ENCODE measurements at regions not wholly inside any gene's neighbourhood (a gene's known extent, or its start where the extent isn't known, plus 50 kb on each side); places are given as distances from the start of the nearest gene placed in this dataset.
"Not testable (repeated sequence)": the region's sequence is repeated elsewhere in the genome, so short reads cannot be mapped to it uniquely, and the experiment has no call there.

DNA sequence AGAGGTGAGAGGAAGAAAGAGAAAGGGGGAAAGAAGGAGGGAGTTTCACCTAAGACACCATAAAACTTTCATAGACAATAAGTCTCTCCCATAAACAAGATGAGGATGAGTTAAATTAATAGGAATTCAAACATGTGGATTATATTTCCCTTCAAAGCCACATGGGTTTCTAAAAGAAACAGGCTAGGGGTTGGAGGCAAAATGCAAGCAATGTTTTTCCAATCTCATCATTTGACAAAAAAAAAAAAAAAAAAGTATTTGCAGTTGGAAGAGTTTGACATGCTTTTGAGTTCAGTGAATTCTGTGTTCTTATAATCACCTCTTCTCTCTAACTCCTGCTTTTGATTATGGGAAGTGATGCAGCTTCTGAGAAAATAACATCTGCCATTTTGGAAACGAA lies 186.1 kb upstream of the ADRA1D start:
- DNase-seq = no peak

DNA sequence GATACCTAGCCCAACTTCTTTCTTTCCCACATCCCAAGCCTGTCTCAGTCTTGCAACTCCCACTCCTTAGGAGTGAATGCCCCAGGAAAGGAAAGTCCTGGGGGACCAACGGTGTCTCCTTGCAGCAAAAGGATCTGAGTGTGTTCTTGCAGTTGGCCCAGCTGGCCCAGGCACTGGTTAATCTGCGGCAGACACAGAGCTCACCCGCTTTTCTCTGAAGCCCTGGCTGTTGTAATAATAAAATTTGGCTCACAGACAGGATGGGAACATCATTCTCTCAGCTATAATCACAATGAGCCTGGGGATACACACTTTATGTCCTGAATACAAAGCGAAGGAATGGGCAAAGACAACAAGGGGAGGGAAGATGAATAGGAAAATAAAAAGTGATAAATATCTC lies 185.6 kb upstream of the ADRA1D start:
- no peak for DNase-seq

DNA sequence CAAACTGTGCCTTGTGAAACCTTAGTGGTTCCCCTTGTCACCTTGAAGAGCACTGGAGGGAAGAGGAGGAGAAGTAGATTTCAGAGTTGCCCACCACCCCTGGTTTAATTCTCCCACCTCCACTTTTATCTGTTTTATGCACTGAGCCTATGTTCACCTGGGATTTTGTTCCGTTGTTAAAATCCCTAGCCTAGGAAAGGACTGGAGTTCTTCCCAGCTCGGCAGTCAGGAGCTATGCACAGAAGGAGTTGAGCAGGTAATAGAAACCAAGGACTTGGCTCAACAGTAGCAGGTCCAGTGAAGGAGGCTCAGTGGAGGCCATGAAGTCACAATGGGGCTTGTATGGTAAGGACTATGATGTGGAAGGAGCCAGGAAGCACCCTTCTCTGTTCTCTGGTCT lies 182.4 kb upstream of the ADRA1D start:
- no peak for DNase-seq

DNA sequence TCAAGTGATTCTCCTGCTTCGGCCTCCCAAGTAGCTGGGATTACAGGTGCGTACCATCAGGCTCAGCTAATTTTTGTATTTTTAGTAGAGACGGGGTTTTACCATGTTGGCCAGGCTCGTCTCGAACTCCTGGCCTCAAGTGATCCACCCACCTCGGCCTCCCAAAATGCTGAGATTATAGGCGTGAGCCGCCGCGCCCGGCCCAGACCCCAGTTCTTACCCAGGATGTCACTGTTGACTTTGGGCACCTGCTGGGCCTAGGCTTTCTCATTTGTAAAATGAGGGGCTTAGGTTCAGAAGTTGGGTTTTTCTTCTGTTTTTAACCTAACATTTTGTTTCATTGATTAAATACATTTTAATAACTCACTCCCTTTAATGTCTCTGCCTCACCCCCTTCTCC lies 181.7 kb upstream of the ADRA1D start:
- not testable (repeated sequence) for DNase-seq

DNA sequence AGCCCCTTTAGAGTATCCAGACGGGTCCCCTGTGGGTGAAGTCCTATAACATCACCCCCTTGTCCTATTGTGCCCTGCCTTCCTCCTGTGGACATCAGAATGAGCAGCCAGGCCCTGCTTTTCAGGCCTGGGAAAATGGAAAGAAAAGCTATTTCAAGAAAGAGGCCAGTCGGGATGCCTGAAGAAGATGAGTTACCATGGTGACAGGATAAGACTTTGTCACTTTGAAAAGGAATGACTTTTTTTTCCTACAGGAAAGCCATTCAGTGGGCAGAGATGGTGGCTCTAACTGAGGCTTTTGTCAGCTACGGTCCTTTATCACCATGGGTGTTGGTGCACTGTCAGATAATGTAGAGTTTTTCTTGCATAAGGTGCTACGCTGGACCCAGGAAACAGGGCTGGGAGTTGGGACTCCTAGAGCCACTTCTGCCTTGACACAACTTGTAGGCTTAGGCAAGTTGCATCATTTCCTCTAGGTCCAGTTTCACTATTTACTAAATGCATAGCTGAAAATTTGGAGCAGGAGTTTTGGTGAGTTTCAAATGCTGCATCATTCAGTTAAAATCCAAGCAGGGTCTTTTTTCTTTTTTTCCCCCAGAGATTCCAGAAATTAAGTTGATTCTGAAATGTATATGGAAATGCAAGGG lies 179.0 kb upstream of the ADRA1D start:
- DNase-seq = no peak

DNA sequence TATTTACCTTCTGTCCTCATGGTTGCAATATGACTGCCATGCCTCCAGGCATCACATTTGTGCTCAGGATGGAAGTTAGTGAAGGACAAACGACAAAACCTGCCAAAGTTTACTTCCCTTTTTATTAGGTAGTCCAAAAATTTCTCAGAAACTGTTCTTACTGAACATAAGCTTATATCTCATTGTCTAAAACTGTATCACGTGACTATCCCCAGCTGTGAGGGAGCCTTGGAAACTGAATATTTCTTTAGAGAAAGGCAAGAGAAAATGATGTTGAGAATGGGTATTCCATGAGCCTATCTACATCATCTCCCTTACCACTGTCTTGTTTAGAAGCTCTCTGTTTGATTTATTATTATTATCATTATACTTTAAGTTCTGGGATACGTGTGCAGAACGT lies 169.1 kb upstream of the ADRA1D start:
- DNase-seq = no peak

DNA sequence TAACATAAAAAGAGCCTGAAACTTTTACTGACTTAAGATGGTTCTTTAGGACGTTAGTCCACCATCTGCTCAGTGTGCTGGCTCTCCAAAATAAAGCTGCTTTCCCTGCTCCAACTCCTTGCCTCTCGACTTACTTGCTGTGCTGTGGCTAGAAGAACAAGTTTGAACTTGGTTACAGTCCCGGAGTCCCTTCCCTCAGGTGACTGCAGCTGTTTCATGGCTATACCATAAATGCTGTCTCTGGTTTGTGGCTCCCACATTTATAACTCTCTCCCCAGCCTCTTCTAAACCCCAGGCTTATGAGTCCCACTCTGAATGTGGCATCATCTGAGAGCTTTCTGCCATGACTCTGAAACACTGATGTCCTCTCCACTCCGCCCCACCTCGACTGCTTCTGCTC lies 166.2 kb upstream of the ADRA1D start:
- no peak for DNase-seq

DNA sequence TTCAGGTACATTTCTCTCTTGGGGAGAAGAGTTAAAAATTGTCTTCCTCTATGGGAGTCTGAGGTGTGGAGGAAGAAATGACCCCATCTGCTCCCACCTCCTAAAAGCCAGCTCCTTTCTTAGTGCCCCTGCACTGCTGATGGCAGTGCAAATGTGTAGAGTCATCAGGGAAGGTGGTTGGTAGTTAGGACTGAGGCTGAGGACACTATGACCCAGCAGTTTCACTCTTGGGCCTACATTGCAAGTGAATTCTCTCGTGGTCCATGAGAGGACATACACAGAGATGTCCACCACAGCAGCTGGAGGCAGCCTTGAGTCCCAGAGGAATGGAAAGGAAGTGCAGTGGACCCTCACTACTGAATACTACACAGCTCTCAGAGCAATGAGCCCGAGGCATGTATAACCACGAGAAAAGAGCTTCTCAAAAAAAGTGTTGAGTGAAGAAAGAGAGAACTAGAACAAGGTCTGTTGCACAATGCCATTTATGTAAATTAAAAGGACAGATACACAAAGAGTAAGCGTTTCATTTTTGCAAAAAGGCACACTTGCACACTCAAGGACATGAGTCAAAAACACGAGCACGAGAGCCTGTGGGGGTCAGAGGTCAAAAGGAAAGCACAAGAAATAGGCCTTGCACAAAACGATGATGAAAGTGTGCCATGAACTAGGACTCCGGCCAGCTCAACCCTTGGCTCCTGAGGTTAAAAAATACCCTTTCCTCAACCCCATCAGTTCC lies 164.4 kb upstream of the ADRA1D start:
- no peak for DNase-seq

DNA sequence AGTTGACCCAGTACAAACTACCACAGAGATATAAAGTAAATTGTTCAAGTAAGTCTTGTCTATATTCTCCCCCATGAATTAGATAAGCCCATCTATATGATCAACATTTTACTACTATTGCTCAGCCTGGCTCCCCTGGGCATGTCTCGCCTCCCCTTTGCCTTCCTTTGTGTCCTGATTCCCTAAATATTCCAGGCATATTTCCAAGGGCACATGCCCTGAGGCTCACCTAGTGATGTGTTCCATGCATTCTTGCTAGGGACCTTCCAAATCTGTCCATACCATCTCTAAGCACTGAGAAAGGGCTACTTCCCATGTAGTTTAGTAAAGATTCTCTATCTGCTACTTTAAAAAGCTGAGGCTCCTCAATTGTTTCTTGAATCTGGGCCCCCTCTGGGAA lies 163.1 kb upstream of the ADRA1D start:
- no peak for DNase-seq

DNA sequence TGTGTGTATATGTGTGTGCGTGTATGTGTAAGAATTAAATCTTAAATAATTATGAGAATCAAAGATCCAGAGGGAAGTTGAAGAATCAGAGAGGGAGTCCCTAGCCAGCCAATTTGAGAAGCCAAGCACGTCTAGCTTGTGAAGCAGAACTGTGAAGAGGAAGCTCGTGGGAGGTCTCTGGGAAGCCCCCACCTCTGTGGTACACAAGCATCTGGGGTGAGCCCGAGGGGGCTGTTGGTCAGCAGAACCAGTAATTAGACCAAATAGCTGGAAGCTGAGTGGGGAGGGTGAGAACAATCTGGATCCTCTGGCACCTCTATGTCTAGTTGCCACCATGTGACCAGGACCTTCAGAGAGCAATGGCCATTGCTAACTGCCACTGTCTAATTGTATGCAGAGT lies 162.7 kb upstream of the ADRA1D start:
- DNase-seq = no peak

DNA sequence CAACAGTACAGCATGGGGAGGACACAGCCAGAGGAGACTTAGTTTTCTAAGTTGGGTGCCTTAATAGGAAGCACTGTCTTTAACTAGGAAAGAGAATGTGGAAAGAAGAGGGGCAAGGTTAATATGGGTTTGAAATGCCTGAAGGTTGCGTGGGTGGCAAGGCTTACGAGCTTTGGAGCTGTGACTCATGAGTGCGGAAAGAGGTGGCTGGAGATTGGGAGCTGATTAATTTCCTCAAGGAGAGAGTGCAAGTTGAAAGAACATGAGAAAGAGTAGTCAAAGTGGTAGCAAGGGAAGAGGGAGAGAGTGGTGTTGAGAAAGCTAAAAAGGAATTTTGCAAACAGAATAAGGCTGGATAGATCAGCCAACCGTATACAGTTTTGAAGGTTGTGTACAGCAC lies 157.5 kb upstream of the ADRA1D start:
- no peak for DNase-seq

DNA sequence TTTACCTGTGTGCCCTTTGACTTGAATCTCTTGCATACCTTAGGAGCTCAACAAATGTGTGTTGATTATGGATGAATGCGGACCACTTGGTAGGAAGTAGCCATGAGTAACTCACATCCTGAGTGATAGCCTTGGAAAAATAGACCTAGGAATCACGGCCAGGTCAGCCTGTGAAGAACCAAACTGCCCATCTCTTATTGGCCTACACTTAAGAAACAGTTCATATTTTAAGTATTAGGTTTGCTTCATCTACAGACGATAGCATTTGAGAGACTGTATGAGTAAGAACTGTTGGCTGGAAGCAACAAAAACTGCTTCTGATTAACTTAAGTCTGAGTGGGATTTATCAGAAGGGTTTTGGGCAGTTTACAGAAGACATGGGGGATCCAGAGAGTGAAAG lies 152.5 kb upstream of the ADRA1D start:
- no peak for DNase-seq

DNA sequence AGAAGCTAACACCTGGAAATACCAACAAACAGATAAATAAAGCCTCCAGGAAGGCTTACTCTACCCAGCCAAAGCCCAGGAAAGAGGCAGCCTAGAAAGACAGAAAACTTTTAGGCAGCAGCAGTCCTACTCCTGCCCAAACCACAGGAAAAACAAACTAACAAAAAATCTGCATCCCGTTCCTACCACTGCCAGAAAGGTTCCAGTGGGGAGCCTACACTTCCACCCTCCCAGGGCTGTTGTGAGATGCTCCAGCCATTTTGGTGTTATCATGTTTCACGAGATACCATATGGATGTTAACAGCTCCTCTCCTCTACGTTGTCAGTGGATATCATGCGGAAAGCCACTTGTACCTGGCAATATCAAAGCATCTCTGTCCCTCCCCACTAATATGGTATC lies 135.9 kb upstream of the ADRA1D start:
- no peak for DNase-seq

DNA sequence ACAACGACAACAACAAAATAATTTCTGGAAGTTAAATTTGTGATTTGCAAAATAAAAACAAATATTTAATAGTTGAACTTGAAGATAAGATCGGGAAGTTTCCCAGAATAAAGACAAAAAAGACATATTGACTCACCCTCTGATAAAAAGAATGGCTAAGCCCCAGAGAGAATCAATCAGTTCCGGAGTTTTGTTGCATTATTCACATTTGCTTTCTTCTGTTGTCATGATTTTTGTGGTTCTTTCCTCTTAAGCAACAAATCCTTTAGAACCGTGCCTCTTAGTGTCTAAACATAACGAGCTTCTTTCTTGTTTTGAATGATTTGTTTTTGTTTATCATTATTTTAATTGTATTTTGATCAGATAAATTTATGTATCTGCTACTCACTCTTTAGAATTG lies 134.9 kb upstream of the ADRA1D start:
- no peak for DNase-seq

DNA sequence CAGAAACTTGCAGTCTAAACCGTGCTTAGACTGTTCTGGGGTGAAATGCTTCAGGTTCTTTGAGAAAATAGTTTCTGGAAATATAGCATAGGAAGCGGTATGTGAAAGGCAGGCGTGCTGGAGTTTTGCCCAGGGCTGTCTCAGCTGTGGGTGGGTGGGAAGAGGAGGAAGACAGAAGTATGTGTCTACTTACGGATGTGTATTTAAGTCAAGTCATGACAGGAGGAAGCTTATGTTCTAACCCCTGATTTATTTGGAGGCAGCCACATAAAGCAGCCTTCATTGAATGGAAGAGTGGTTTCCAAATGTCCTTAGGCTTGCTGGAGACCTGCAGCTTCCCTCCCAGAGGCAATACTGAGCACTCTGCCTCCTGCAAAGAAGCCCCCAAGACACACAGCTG lies 126.8 kb upstream of the ADRA1D start:
- DNase-seq = peak; percentile 54

DNA sequence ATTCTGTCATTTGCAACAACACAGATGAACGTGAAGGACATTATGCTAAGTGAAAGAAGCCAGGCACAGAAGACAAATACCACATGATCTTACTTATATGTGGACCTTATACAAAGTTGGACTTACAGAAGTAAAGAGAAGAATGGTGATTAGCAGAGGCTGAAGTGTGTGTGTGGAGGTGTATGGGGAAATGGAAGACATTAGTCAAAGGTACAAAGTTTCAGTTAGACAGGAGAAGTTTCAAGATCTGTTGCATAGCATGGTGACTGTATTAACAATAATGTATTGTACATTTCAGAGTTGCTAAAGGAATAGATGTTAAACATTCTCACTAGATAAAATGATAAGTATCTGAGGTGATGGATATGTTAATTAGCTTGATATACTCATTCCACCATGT lies 124.4 kb upstream of the ADRA1D start:
- no peak for DNase-seq

DNA sequence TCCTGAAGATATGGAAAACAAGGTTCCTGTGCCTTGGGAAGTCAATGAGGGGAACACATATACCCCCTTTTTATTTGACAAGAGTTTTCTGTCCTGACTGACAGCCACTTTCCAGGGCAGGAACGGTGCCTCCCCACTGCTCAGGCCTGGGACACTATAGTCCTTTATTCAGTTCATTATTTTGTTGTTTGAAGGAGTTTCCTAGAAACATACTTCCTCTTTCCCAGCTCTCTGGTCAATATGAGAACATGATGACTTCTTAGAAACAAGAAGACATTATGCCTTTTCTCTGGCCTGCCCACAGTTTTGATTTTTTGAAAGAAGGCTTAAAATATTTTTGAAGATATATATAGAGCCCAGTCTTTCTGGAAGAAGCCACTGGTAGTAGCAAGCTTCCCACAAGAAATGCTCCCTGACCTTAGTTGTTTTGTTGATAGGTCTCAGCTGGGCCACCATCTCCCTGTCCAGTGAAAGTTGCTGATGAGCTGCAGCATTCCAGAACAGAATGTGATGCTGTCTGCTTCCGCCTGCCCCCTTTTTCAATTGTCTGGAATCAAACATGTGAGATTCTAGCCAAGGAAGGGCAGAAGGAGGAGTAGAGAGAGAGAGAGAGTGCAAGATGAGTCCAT lies 122.7 kb upstream of the ADRA1D start:
- peak; percentile 57 for DNase-seq

DNA sequence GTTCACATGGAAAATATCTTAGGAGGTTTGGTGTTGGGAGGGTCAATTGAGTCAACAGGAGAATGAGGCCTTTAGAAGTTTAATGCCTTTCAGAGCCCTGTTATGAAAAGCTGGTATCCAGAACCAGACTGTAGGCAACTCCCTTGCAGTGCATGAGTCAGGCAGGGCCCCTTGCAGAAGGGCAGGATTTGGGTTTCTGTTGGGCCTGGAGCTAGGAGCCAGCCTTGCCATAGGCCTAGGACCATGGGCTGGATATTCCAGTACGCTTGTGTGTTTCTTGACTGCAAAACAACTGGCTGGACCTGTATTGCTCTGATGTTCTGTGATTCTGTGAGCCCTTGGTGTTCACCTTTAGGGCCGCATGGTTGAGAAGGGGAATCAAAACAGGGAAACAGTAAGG lies 121.8 kb upstream of the ADRA1D start:
- DNase-seq = no peak

DNA sequence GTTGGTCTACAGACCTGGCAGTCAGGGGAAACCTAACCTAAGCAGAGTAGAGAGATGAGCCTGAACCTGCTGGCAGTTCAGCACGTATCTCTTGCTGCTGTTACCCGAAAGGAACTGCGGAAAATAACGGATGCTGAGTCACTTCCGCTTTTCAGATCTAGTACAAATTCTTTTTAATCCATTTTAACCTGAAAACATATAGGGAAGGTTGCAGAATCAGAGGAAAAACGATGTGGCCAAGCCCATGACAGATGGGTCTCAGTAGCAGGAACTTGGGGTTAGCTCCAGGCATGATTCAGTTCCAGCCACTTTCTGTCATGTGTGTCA lies 120.7 kb upstream of the ADRA1D start:
- no peak for DNase-seq

DNA sequence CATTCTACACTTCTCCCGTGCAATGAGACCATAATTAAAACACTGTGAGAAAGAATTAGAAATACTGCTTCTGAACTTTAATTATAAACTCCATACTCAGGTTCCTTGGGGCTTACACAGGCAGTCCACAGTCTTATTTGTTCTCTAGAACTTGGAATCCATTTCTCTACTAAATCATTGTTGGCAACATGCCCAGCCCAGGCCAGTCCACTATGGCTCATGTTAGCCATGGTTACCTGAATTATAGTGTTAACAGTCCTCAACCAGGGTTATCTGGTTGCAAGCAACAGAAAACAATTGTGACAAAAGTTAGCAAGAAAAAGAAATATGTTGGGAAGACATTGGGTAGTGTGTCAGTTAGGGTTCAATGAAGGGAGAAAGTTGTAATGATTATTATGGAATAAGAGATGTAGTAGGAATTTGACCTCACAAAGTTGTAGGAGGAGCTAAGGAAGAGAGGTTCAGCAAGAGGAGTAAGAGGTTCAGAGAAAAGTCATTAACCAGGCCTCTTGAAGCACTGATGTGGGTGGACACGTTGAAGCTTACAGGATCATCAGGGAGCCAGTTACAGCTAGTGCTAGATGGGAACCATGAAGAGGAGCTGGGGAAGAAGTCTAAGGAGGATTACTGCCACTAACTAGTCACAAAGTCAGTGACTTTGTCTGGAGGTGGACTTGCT lies 120.2 kb upstream of the ADRA1D start:
- no peak for DNase-seq

DNA sequence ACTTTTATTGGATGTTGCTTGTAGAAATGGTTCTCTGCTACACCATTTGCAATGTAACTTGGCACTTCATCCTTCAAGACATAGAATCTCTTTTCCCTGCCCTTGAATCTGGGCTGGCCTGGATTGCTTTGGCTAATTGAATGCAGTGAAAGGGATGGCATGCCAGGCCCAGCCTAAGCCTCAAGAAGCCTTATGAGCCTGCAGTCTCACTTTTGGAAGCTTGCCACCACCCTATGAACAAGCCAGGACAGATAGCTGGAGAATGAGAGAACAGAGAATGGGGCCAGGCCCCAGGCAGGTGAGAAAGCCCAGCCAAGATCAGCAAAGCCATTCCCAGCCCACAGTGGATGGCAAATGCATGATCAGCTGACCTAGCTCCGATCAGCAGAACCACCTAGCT lies 117.0 kb upstream of the ADRA1D start:
- DNase-seq = no peak

DNA sequence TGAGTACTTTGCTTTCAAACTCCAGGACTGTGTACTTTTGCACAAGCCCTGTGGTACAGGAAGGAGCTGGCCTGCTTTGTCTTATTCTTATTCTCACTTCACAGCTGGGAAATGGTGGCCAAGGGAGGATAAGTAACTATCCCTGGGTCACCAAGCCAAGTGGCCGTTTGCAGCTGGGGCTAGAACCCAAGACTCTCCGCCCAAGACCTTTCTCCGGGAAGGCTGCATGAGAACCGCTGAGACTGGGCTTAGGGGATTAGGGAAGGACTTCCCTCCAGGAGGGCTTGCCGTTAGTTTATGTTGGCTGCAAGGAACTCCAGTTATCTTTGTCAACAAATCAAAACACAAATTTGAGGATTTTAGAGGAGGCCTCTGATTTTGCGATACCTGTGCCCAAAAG lies 109.5 kb upstream of the ADRA1D start:
- DNase-seq = no peak

DNA sequence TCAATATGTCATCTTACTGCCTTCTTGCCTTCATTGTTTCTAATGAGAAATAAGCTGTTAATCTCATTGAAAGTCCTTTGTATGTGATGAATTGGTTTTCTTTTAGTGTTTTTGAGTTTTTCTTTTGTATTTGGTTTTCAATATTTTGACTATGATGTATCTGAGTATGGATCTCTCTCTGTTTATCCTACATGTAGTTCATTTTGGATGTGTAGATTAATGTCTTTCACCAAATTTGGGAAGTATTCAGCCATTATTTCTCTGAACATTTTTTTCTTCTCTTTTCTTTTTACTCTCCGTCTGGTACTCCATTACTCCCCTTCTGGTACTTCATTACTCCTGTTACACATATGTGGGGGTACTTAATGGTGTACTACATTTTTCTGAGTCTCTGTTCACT lies 103.3 kb upstream of the ADRA1D start:
- no peak for DNase-seq
